K562 (cell line): ENCODE measurements at regions not wholly inside any gene's neighbourhood (a gene's known extent, or its start where the extent isn't known, plus 50 kb on each side); places are given as distances from the start of the nearest gene placed in this dataset.

Experiments
- HIVEP1 ChIP-seq: fragments of 250-450 bp; sonication (Bioruptor Pico); IDR thresholded peaks from 2 replicates; pipeline ENCODE4 v1.4.0; 2020; ENCODE audit warnings: mild to moderate bottlenecking
- HNRNPLL ChIP-seq: fragments of 200-400 bp; formaldehyde crosslinking; IDR thresholded peaks from 2 replicates; pipeline ENCODE4 v1.6.1; 2017; ENCODE audit warnings: low read length, low read depth, mild to moderate bottlenecking; ENCODE audit not compliant: poor library complexity, severe bottlenecking
- KAT2B ChIP-seq: IDR thresholded peaks from one replicate; pipeline ENCODE4 v1.6.1; 2012; ENCODE audit warnings: low read depth, mild to moderate bottlenecking, control low read depth, inconsistent platforms, low read length, moderate library complexity
- PHF8 ChIP-seq: fragments of 200-600 bp; sonication (generic); IDR thresholded peaks from 2 replicates; pipeline ENCODE4 v1.6.1; 2012; ENCODE audit warnings: mixed run types, mild to moderate bottlenecking, inconsistent platforms, low read length, moderate library complexity, borderline replicate concordance
- PRPF4 ChIP-seq: fragments of 200-400 bp; formaldehyde crosslinking; IDR thresholded peaks from one replicate; pipeline ENCODE4 v1.6.1; 2017; ENCODE audit warnings: low read length, low read depth, mild to moderate bottlenecking; ENCODE audit not compliant: insufficient read depth, poor library complexity, severe bottlenecking
- RBM34 ChIP-seq: fragments of 200-400 bp; formaldehyde crosslinking; IDR thresholded peaks from 2 replicates; pipeline ENCODE4 v1.6.1; 2018; ENCODE audit warnings: low read length, borderline replicate concordance; ENCODE audit not compliant: insufficient read depth
- TAL1 ChIP-seq: fragments of 450-650 bp; IDR thresholded peaks from 2 replicates; pipeline ENCODE4 v1.6.1; 2016; ENCODE audit warnings: mild to moderate bottlenecking
- ZNF143 ChIP-seq: sonication (generic); formaldehyde crosslinking; IDR thresholded peaks from 2 replicates; pipeline ENCODE4 v1.9.0; 2022; ENCODE audit warnings: mild to moderate bottlenecking, missing genetic modification reagents
- ZNF408 ChIP-seq: fragments of 250-450 bp; sonication (Bioruptor Pico); IDR thresholded peaks from 2 replicates; pipeline ENCODE4 v1.4.0; 2020; ENCODE audit warnings: low read depth, mild to moderate bottlenecking, moderate library complexity
- TF ChIP-seq, protein P1 (sequence below): fragments of 250-450 bp; sonication (Bioruptor Pico); IDR thresholded peaks from 2 replicates; pipeline ENCODE4 v1.9.0; 2021; ENCODE audit warnings: mild to moderate bottlenecking, inconsistent platforms
- TF ChIP-seq, protein P2 (sequence below): fragments of 250-450 bp; sonication (Bioruptor Pico); IDR thresholded peaks from 2 replicates; pipeline ENCODE4 v1.8.0; 2022; ENCODE audit warnings: inconsistent platforms

DNA sequence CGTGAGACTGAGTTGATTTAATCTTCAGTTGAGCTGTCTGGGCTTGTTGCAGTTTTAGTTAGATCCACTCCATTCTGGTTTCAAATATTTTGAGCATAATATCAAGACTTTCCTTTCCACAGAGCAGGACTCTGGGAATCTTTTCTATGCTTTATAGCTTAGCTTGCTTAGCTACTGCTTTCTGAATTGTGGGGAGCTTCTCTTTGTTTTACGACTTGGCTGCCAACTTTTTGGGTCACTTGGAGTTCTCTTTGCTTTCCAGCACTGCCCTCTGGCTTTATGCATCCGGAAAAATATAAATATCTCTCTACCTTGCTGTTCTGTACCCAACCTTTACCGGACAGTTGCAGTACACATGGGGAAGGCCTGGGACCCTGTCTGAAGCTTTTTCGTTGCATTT lies 292.1 kb downstream of the STIM2 start (continued):
- TF ChIP-seq, protein P1, sequence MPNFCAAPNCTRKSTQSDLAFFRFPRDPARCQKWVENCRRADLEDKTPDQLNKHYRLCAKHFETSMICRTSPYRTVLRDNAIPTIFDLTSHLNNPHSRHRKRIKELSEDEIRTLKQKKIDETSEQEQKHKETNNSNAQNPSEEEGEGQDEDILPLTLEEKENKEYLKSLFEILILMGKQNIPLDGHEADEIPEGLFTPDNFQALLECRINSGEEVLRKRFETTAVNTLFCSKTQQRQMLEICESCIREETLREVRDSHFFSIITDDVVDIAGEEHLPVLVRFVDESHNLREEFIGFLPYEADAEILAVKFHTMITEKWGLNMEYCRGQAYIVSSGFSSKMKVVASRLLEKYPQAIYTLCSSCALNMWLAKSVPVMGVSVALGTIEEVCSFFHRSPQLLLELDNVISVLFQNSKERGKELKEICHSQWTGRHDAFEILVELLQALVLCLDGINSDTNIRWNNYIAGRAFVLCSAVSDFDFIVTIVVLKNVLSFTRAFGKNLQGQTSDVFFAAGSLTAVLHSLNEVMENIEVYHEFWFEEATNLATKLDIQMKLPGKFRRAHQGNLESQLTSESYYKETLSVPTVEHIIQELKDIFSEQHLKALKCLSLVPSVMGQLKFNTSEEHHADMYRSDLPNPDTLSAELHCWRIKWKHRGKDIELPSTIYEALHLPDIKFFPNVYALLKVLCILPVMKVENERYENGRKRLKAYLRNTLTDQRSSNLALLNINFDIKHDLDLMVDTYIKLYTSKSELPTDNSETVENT (CRISPR knock-in tag) = no peak
- TF ChIP-seq ZNF143 (CRISPR knock-in tag) (no peak), PRPF4 (no peak), RBM34 (no peak), HNRNPLL (no peak), TAL1 (no peak), KAT2B (no peak), PHF8 (no peak), HIVEP1 (CRISPR knock-in tag) (no peak), ZNF408 (CRISPR knock-in tag) (no peak)
- TF ChIP-seq, protein P2, sequence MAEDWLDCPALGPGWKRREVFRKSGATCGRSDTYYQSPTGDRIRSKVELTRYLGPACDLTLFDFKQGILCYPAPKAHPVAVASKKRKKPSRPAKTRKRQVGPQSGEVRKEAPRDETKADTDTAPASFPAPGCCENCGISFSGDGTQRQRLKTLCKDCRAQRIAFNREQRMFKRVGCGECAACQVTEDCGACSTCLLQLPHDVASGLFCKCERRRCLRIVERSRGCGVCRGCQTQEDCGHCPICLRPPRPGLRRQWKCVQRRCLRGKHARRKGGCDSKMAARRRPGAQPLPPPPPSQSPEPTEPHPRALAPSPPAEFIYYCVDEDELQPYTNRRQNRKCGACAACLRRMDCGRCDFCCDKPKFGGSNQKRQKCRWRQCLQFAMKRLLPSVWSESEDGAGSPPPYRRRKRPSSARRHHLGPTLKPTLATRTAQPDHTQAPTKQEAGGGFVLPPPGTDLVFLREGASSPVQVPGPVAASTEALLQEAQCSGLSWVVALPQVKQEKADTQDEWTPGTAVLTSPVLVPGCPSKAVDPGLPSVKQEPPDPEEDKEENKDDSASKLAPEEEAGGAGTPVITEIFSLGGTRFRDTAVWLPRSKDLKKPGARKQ = no peak
